Stimulated activated naive CD4-positive, alpha-beta T cell (primary cell): ENCODE measurements at regions not wholly inside any gene's neighbourhood (a gene's known extent, or its start where the extent isn't known, plus 50 kb on each side); places are given as distances from the start of the nearest gene placed in this dataset.
"Not testable (repeated sequence)": the region's sequence is repeated elsewhere in the genome, so short reads cannot be mapped to it uniquely, and the experiment has no call there.

Experiments used
- DNase-seq, 6 experiments: peaks; one replicate each; lab custom pipeline; 2025; lab: John Stamatoyannopoulos, UW

DNA sequence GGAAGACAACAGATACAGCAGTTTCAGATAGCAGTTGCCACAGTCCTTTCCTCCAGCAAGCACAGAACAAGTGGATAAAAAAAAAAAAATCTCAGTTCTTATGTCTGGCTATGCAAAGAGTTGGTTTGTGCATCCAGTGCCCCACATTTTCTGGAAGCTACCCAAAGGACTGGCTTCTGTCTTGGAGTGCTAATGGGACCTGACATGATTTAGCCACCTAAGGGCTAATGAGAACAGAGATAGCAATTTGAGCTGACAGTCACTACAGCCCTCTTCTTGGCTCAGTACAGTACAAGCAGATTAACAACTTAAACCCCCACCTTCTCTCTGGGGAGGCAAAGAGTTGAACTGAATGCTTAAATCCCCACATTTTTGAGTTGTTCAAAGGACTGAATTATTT is 976.8 kb downstream of the TBC1D32 start:
- DNase-seq = no peak

DNA sequence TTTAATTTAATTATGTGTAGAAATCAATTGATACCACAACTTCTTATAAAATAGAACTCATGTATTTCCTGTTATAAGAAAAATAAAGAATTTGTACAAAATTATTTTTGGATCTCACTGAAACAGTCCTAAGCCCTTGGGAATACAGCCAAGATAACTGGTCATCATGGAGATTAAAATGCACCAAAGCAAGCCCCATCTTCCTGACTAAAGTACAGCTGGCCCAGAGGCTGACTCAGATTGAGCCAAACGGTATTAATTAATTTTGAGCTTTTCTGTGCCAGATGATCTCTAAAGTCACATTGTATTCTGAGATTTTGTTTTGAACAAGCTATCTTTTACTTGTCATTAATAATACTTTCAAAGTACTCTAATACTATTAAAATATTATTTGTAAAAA is 978.5 kb downstream of the TBC1D32 start:
- no peak for DNase-seq

DNA sequence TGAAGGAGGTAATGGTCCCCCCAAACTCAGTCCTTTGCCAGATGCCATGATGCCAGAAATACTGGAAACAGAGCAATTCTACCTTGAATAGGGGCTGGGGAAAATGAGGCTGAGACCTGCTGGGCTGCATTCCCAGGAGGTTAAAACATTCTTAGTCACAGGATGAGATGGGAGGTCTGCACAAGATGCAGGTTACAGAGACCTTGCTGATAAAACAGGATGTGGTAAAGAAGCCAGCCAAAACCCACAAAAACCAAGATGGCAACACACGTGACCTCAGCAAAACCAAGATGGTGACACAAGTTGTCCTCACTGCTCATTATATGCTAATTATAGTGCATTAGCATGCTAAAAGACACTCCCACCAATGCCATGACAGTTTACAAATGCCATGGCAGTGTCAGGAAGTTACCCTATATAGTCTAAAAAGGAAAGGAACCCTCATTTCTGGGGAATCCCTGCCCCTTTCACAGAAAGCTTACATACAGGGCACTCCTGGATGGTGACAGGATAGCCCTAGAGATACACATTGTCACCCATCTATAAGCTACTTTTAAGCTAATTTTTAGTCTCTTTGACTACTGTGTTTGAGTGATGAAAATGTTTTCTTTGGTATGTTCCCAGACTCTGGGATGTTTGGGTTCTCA is 979.7 kb downstream of the TBC1D32 start:
- no peak for DNase-seq

DNA sequence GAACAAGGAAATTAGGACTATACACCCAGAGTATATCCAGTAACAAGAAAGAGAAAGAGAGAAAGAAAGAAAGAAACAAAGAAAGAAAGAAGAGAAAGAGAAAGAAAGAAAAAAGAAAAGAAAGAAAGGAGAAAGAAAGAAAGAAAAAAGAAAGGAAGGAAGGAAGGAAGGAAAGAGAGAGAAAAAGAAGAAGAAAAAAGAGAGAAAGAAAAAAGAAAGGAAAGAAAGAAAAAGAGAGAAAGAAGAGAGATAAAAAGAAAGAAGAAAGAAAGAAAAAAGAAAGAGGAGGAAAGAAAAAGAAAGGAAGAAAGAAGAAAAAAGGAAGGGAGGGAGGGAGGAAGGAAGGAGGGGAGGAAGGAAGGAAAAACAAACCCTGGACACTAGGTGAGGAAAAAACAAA is 981.8 kb downstream of the TBC1D32 start:
- no peak for DNase-seq

DNA sequence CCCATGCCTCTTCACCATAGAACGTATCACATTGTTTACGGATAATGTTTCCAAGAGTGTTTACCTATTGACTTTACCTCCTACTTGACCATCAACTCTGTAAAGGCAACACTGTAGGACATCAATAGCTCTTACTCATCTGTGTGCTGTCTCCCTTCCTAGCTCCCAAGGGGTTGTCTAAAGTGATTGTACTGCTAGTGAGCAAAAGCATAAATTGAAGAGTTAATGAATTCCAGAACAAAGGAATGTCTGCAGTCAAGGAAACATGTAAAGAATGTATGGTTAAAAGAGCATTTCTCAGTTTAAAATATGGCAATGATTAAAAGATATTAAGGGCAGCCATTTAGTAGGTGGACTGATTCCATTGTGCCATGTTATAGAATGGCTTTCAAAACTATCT is 985.4 kb downstream of the TBC1D32 start:
- no peak for DNase-seq

DNA sequence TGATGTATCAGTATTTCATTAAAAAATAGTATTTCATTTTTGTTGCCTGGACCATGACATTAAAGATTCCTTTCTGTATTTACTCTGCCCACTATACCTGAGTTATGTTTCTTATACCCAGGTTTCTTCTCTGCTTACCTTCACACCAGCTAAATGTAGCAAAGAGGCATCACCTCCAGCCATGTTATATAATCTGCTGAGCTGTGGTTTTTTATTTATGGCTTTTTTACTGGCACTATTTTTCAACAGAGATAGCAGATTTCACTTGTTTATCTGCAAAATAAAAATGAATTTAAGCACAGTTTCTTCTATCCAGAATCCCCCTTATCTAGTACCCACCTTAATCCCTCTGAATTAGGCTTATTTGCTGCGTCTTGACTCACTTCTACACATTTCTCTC is 979.0 kb upstream of the MAN1A1 start:
- DNase-seq = no peak

DNA sequence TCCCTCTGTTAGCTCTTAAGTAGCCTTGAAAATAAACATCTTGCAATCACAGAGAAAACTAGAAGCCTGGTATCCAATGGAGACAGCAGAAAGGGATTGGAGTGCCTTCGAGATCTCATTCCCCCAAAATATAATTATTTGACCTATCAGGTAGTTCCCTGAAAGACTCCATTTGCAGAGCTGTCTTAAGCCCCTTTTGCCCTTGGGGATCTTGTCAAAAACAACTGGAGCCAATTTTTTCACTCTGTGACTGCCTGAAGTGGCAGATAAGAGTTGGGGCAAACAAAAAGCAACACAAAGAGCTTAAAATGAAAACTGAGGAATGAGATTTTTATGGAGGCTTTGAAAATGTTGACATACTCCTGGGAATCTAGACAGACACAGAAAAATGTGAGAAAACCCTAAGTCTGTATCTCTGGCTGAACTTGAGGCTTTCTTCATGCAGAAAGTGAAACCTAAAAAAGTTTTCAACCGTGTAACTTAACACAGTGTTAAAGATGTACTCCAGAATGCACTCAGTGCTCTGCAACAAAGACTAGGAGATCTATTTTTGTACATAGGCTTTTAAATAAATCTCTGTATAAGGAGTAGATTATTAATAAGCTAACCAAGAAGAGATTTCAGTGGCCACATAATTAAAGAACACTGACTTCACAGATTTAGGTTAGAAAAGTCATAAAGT is 971.1 kb upstream of the MAN1A1 start:
- DNase-seq = no peak

DNA sequence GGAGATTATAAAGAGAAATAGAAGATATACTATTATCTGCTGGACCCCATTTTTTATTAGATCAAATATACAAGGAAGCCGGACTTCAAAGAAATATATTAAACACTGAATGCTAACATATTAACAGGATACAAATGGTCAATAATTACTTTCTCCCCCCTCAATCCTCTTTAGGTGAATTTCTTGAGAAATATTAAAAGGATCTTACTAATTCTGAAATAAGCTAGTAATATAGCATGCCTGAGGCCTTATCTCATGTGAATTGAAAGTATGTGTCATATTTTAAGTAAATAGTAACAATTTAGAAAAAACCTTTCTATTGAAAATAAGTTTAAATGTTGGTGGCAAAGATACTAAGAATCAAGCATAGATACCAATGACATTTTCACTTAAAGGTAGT is 954.7 kb upstream of the MAN1A1 start:
- no peak for DNase-seq

DNA sequence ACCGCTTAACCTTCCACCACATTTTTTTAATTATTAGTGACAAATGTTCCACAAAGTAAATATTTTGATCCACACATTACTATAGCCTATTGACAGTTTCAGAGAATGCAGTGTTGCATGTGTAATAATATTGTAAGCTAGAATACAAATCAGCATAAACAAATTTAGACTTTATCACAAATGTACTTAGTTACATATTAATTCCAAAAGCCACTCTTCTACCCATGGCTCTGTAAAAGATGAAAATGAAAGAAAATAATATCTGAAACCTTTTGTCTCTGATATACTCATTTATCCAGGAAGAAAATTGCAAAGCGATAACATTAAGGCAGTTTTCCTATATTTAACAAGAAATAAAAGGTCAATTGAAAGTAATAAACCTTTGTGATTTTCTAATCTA is 954.0 kb upstream of the MAN1A1 start:
- DNase-seq = no peak

DNA sequence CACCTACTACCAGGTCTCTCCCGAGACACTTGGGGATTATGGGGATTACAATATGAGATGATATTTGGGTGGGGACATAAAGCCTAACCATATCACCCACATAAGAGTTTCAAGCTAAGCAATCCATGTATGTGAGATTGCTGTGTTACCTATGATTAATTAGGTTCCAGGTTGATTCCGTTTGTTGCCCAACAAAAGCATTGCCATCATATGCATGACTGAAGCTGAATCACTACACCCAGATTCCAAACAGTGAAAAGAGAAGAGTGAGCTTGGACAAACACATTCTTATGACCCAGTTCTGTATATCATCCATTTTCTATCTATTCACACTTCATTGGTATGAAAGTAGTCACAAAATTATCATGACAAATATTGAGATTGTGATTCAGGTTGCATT is 952.5 kb upstream of the MAN1A1 start:
- no peak for DNase-seq

DNA sequence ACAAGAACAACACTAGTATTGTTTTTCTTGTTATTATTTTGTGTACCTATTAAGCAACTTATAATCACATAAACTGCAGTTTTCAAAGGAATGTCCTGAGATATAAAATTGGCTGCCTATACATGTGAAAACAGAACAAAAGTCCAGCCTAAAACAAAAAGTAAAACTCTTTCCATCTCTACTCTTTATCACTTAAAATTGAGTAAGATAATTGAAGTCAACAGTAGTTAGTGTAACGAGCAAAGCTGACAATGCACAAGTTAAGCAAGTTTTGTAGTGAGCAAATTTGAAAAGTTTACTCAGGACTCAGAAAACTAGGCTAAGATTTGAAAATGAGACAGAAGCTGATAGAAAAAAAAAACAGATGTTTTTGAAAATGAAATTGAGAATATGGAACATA is 941.4 kb upstream of the MAN1A1 start:
- DNase-seq = no peak

DNA sequence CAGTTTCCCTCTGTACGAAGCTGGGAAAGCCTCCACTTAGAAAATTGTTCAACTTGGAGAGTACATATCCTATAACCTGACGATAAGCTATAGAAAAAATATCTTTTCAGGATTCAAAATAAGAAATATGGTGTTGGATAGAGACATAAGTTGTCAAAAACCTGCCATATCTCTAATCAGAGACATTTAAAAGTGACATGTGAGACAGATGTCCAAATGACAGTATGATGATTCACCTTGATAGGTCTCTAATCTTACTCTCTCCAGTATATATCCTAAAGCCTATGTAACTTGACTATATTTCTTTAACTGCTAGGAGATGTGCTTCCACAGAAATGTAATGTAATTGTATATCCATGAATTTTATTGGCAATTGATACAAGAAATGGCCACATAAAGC is 932.4 kb upstream of the MAN1A1 start:
- DNase-seq = no peak

DNA sequence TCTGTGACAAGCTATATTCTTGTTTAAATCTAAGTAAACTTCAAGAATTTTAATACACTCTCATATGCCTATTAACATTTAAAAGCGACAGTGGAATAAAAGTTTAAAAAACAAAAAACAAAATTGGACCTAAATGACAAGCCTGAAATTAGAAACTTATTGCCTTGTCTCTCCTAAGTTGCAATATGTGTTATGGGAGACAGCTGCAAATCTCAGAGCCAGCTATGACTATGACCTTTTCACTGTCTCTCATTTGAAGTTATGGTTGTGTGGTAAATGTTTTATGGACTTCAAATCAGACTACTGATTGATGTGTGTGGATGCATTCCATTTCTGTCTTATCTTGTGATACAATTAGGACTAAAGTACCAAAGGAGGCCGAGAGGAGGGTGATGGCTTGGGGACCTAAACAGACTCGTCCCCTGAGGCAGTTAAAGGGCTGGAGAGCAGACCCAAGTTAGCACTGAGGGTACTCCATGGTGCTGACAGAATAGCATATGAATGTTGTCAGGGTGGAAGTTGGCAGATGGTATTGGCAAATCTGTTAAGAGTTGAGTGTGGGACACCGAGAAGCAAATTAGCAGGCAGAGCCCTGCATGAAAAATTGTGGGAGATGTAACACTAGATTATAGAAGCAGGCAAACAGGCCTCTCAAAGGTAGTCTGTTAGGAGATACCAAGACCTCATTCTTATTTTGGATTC is 930.1 kb upstream of the MAN1A1 start:
- no peak for DNase-seq

DNA sequence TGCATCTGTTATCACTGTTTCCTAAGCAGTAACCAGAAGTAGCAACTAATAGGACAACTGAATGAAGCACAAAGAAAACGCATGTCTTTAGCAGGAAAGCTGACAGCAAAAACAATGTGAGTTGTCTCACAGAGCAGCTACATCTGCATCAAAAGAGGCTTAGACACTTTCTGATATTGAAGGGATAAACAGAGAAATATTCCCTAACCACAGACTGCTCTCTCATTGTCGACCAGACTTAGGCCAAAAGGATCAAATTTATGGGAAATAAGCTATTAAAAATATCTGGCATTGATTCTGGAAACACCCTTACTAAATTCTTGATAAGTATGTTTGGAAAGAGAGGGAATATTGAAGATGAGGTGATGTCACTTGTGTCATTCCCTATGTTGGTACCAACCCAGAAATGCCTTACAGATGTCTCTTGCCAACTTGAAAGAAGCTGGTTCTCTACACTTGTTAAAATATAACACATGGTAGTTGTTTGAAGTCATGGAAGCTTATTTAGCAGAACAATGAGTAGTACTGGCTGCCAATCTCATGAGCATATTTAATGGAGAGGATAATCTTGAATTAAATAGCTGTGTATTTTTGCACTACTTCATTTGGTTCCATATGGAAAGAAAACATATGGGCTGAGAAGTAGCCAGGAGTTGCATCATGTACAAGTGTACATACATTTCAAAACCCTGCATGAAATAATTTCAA is 929.3 kb upstream of the MAN1A1 start:
- no peak for DNase-seq

DNA sequence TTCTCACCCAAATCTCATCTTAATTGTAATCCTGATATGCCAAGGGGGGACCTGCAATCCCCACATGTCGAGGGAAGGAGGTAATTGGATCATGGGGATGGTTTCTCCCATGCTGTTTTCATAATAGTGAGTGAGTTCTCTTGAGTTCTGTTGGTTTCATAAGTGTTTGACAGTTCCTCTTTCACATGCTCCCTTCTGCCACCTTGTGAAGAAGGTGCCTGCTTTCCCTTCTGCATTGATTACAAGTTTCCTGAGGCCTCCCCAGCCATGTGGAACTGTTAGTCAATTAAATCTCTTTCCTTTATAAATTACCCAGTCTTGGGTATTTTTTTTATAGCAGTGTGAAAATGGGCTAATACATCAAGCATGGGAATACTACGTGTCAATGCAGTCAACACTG is 925.0 kb upstream of the MAN1A1 start:
- DNase-seq = no peak

DNA sequence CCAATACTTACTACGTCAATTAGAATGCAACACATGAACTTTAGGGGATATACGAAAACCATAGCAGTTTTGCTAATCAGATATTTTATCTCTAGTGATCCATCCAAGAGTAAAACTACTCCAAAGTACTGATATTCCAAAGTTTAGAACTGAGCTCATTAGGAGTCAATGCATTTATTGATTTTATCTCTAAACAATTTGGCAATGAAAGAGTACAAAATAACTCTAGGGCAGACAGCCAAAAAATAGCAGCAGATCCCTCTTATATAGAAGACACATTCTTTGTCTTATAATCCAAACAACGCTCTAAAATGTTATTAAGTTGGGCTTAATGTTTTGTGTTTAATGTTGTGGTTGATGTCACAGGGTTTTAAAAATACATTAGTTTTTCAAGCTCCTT is 923.9 kb upstream of the MAN1A1 start:
- no peak for DNase-seq

DNA sequence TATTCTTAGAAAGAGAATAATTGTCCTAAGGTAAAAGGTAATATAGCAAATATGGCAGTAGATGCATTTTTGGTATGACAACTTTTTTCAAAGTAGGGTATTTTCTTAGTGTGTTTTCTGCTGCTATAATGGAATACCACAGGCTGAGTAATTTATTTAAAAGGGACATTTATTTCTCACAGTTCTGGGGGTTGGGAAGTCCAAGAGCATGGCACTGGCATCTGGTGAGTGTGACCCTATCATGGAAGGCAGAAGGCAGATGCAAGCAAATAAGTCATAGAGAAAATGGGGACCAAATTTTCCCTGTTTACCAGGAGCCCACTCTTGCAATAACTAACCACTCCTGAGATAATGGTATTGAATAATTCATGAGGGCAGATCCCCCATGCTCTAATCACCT is 922.5 kb upstream of the MAN1A1 start:
- no peak for DNase-seq

DNA sequence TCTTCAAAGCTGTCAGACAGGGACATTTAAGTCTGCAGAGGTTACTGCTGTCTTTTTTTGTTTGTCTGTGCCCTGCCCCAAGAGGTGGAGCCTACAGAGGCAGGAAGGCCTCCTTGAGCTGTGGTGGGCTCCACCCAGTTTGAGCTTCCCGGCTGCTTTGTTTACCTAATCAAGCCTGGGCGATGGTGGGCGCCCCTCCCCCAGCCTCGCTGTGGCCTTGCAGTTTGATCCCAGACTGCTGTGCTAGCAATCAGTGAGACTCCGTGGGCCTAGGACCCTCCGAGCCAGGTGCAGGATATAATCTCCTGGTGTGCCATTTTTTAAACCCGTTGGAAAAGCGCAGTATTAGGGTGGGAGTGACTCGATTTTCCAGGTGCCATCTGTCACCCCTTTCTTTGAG is 918.7 kb upstream of the MAN1A1 start:
- DNase-seq = not testable (repeated sequence)

DNA sequence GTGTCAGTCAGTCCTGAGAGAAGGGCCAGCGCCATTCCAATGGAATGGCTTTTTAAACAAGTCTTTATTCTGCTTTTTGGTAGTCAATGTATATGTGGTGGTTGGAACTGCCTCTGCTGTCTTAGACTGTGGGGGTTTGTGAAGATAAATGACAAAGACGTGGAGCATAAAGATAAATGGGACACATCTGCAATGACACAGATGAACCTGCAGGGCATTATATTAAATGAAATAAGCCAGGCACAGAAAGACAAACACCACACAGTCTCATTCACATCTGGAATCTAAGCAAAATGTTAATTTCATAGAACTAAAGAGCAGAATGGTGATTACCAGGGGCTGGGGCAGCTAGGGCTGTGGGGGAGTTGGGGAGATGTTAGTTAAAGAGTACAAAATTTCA is 912.8 kb upstream of the MAN1A1 start:
- no peak for DNase-seq

DNA sequence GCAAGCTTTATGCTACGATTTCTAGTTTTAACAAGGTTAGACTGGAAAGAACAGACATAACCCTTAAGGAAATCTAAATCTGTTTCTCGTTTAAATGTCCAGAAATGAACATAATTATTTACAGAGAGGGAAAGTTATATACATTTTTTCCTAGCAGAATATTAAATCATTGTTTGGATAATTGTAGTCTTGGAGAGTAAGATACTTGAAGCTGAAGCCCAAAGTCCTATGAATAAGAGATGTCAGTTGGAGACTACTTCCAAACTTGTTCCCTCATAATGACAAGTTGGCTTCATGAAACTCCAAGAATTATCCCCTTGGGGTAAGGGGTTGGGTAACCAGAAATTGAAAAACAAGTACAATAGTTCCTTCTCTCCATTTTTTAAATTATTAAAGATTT is 911.1 kb upstream of the MAN1A1 start:
- DNase-seq = no peak

DNA sequence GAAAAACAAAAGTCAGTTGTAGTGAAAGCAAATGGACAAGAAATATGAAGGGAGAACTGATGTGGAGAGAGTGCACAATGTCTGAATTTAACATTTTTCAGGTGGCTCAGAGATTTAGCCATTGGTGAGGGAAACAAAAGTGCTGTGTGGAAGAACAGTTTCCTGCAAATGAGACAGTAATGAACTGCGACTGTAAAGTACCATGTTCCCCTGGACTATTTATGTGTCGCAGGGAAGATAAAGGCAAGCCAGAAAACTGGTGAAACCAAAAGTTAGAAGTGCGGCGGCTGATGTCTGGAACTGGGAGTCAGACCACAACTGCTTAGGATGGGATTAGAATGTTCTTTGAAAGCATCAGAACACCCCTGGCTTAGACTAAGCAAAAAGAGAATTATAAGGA is 905.1 kb upstream of the MAN1A1 start:
- no peak for DNase-seq

DNA sequence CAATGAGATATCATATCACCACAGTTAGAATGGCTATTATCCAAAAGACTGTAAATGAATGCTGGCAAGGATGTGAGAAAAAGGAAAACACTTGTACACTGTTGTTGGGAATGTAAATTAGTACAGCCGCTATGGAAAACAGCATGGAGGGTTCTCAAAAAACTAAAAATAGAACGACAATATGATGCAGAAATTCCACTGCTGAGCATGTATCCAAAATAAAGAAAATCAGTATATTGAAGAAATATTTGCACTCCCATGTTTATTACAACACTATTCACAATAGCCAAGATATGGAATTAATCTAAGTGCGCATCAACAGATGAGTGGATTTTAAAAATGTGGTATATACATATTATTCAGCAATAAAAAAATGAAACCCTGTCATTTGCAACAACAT is 898.9 kb upstream of the MAN1A1 start:
- DNase-seq = no peak

DNA sequence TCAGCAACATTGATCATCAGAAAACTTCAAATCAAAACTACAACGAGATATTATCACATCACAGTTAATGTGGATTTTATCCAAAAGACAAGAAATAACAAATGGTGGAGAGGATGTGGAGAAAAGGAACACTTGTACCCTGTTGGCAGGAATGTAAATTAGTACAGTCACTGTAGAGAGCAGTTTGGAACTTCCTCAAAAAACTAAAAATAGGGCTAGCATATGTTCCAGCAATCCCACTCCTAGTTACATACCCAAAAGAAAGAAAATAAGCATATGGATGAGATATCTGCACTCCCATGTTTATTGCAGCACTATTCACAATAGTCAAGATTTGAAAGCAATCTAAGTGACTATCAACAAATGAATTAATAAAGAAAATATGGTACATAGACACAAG is 887.7 kb upstream of the MAN1A1 start:
- no peak for DNase-seq
